Thyroid gland (tissue), 4 donors: ENCODE measurements at regions not wholly inside any gene's neighbourhood (a gene's known extent, or its start where the extent isn't known, plus 50 kb on each side); places are given as distances from the start of the nearest gene placed in this dataset.

Experiments used
- CTCF ChIP-seq, 6 experiments: fragments of 200-600 bp in 3 of 6; fragments of 450-650 bp in 3 of 6; sonication (generic) in 3 of 6; IDR thresholded peaks; one replicate each; pipeline ENCODE4 v1.5.1; 2016 to 2019; ENCODE audit warnings: antibody characterized with exemption in 6 of 6, mild to moderate bottlenecking in 2 of 6, inconsistent platforms in 1 of 6, moderate library complexity in 1 of 6
- POLR2A ChIP-seq, 2 donors: fragments of 450-650 bp; IDR thresholded peaks; one replicate each; pipeline ENCODE4 v1.6.1; 2017; ENCODE audit warnings: antibody characterized with exemption in 2 of 2, mild to moderate bottlenecking in 2 of 2, moderate library complexity in 1 of 2

GRCh38 chr3:139755551-139755950 lies 77.8 kb upstream of the NMNAT3 start:
- TF ChIP-seq POLR2A (IDR thresholded peaks at IDR 0.05): no peak
- TF ChIP-seq CTCF (IDR thresholded peaks at IDR 0.05): no peak
